Hippocampal formation (tissue), 2 donors: ENCODE measurements at regions not wholly inside any gene's neighbourhood (a gene's known extent, or its start where the extent isn't known, plus 50 kb on each side); places are given as distances from the start of the nearest gene placed in this dataset.

ENCODE experiments used
- DNase-seq, 2 donors: peaks; one replicate each; lab custom pipeline; 2025; lab: John Stamatoyannopoulos, UW

GRCh38 chr16:85390511-85391174 is 222.5 kb upstream of the GSE1 start:
- DNase-seq = no peak

- no peak for DNase-seq
Measured at GRCh38 chr16:85391175-85391707, 221.9 kb upstream of the GSE1 start.

- DNase-seq = no peak
Measured at GRCh38 chr16:85391769-85392583, 221.1 kb upstream of the GSE1 start.

- no peak for DNase-seq
Measured at GRCh38 chr16:85392756-85393673, 220.1 kb upstream of the GSE1 start.

- no peak for DNase-seq
Measured at GRCh38 chr16:85393674-85394451, 219.3 kb upstream of the GSE1 start.

GRCh38 chr16:85394456-85395206 is 218.5 kb upstream of the GSE1 start:
- no peak for DNase-seq

- no peak for DNase-seq
Measured at GRCh38 chr16:85395207-85395912, 217.8 kb upstream of the GSE1 start.

GRCh38 chr16:85395913-85396878 is 216.9 kb upstream of the GSE1 start:
- no peak for DNase-seq

- no peak for DNase-seq
Measured at GRCh38 chr16:85396879-85397871, 215.9 kb upstream of the GSE1 start.

- DNase-seq = no peak
Measured at GRCh38 chr16:85398050-85398451, 215.1 kb upstream of the GSE1 start.

GRCh38 chr16:85398688-85399582 is 214.2 kb upstream of the GSE1 start:
- DNase-seq = no peak

GRCh38 chr16:85399583-85400284 is 213.4 kb upstream of the GSE1 start:
- DNase-seq = no peak

GRCh38 chr16:85400305-85401205 is 212.6 kb upstream of the GSE1 start:
- DNase-seq = no peak

- DNase-seq = no peak
Measured at GRCh38 chr16:85401370-85401916, 211.7 kb upstream of the GSE1 start.
